ENCODE measurements at regions not wholly inside any gene's neighbourhood (a gene's known extent, or its start where the extent isn't known, plus 50 kb on each side); places are given as distances from the start of the nearest gene placed in this dataset.
"Not testable (repeated sequence)": the region's sequence is repeated elsewhere in the genome, so short reads cannot be mapped to it uniquely, and the experiment has no call there.

GRCh38 chr15:72845981-72846383 is 62.4 kb upstream of the ADPGK start:
- H3F3A ChIP-seq (ENCODE audit: insufficient read depth, low read length) = no peaks in the 10 kb centered on the region
- H3K36me3 ChIP-seq (ENCODE audit: insufficient read depth, low read length) = no peaks in the 10 kb centered on the region
- H3K9me2 ChIP-seq (ENCODE audit: low read depth, low read length) = no peaks in the 10 kb centered on the region
- no peaks in the 10 kb centered on the region for H3K9me3 ChIP-seq (ENCODE audit: low read length)
- no peak overlapping the region for H3K4me2 ChIP-seq (ENCODE audit: low read length)
- no peak overlapping the region for H2AFZ ChIP-seq (ENCODE audit: low read length)
- H3K27me3 ChIP-seq (ENCODE audit: insufficient read depth, low read length) = no peaks in the 10 kb centered on the region
- TF ChIP-seq, protein P1, sequence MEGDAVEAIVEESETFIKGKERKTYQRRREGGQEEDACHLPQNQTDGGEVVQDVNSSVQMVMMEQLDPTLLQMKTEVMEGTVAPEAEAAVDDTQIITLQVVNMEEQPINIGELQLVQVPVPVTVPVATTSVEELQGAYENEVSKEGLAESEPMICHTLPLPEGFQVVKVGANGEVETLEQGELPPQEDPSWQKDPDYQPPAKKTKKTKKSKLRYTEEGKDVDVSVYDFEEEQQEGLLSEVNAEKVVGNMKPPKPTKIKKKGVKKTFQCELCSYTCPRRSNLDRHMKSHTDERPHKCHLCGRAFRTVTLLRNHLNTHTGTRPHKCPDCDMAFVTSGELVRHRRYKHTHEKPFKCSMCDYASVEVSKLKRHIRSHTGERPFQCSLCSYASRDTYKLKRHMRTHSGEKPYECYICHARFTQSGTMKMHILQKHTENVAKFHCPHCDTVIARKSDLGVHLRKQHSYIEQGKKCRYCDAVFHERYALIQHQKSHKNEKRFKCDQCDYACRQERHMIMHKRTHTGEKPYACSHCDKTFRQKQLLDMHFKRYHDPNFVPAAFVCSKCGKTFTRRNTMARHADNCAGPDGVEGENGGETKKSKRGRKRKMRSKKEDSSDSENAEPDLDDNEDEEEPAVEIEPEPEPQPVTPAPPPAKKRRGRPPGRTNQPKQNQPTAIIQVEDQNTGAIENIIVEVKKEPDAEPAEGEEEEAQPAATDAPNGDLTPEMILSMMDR (IDR thresholded peaks at IDR 0.05; ENCODE audit: low read length) = no peak
- no peak for TF ChIP-seq EZH2 (IDR thresholded peaks at IDR 0.05; ENCODE audit: borderline replicate concordance, low read length)
- H3K79me2 ChIP-seq (ENCODE audit: insufficient read depth, low read length) = no peaks in the 10 kb centered on the region
- no peak overlapping the region for H3K4me3 ChIP-seq (ENCODE audit: low read depth, low read length, poor library complexity, severe bottlenecking)
- H3K9ac ChIP-seq (ENCODE audit: low read length) = no peak overlapping the region
- no peak overlapping the region for H3K27ac ChIP-seq (ENCODE audit: low read depth, low read length, poor library complexity, severe bottlenecking)
- no peaks in the 10 kb centered on the region for H4K20me1 ChIP-seq (ENCODE audit: insufficient read depth, low read length)
- H3K4me1 ChIP-seq (ENCODE audit: insufficient read depth, low read length, severe bottlenecking) = no peaks in the 10 kb centered on the region

- Histone ChIP-seq H4K20me1 (ENCODE audit: insufficient read depth, low read length) (no peaks in the 10 kb centered on the region), H3K79me2 (ENCODE audit: insufficient read depth, low read length) (no peaks in the 10 kb centered on the region), H3K27ac (ENCODE audit: low read depth, low read length, poor library complexity, severe bottlenecking) (no peak overlapping the region), H3K9ac (ENCODE audit: low read length) (no peak overlapping the region), H3K9me2 (ENCODE audit: low read depth, low read length) (no peaks in the 10 kb centered on the region), H3K36me3 (ENCODE audit: insufficient read depth, low read length) (no peaks in the 10 kb centered on the region), H3K27me3 (ENCODE audit: insufficient read depth, low read length) (no peaks in the 10 kb centered on the region), H3K4me3 (ENCODE audit: low read depth, low read length, poor library complexity, severe bottlenecking) (no peak overlapping the region), H3K4me2 (ENCODE audit: low read length) (no peak overlapping the region), H3F3A (ENCODE audit: insufficient read depth, low read length) (no peaks in the 10 kb centered on the region), H2AFZ (ENCODE audit: low read length) (no peak overlapping the region), H3K9me3 (ENCODE audit: low read length) (no peaks in the 10 kb centered on the region), H3K4me1 (ENCODE audit: insufficient read depth, low read length, severe bottlenecking) (no peaks in the 10 kb centered on the region)
- TF ChIP-seq, protein P1 (IDR thresholded peaks at IDR 0.05; ENCODE audit: low read length) = no peak
- no peak for TF ChIP-seq EZH2 (IDR thresholded peaks at IDR 0.05; ENCODE audit: borderline replicate concordance, low read length)
These were observed 60.5 kb upstream of the ADPGK start for GRCh38 chr15:72844067-72844466.

- not testable (repeated sequence) for H3K79me2 ChIP-seq (ENCODE audit: insufficient read depth, low read length); H3K9ac ChIP-seq (ENCODE audit: low read length); H2AFZ ChIP-seq (ENCODE audit: low read length); H3K36me3 ChIP-seq (ENCODE audit: insufficient read depth, low read length); H3K4me2 ChIP-seq (ENCODE audit: low read length); H3K4me3 ChIP-seq (ENCODE audit: low read depth, low read length, poor library complexity, severe bottlenecking); H4K20me1 ChIP-seq (ENCODE audit: insufficient read depth, low read length); H3K9me3 ChIP-seq (ENCODE audit: low read length); H3F3A ChIP-seq (ENCODE audit: insufficient read depth, low read length); H3K27ac ChIP-seq (ENCODE audit: low read depth, low read length, poor library complexity, severe bottlenecking); H3K9me2 ChIP-seq (ENCODE audit: low read depth, low read length); H3K4me1 ChIP-seq (ENCODE audit: insufficient read depth, low read length, severe bottlenecking); H3K27me3 ChIP-seq (ENCODE audit: insufficient read depth, low read length)
These were observed 59.8 kb upstream of the ADPGK start for GRCh38 chr15:72843340-72843739.

DNA sequence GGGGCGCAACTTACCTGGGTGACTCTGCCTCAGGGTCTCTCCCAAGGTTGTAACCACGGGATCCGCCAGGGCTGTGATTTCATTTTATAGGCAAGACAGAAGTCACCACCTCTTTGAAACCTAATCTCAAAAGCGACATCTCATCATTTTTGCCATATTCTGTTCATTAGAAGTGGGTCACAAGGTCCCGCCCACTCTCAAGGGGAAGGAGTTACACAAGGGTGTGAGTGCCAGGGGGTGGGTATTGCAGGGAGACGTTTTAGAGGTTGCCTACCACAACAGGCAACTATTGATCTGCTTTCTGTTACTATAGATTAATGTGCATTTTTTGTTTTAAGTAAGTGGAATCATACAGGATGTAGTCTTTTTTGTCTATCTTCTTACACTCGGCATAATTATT is 56.6 kb upstream of the ADPGK start:
- Histone ChIP-seq H3K4me2 (ENCODE audit: low read length) (no peak overlapping the region), H3K9ac (ENCODE audit: low read length) (no peak overlapping the region), H3K9me3 (ENCODE audit: low read length) (no peaks in the 10 kb centered on the region), H3K4me1 (ENCODE audit: insufficient read depth, low read length, severe bottlenecking) (no peaks in the 10 kb centered on the region), H4K20me1 (ENCODE audit: insufficient read depth, low read length) (no peaks in the 10 kb centered on the region), H3K9me2 (ENCODE audit: low read depth, low read length) (no peaks in the 10 kb centered on the region), H3F3A (ENCODE audit: insufficient read depth, low read length) (no peaks in the 10 kb centered on the region), H3K79me2 (ENCODE audit: insufficient read depth, low read length) (no peaks in the 10 kb centered on the region), H2AFZ (ENCODE audit: low read length) (no peak overlapping the region), H3K27ac (ENCODE audit: low read depth, low read length, poor library complexity, severe bottlenecking) (no peak overlapping the region), H3K4me3 (ENCODE audit: low read depth, low read length, poor library complexity, severe bottlenecking) (no peak overlapping the region), H3K27me3 (ENCODE audit: insufficient read depth, low read length) (no peaks in the 10 kb centered on the region), H3K36me3 (ENCODE audit: insufficient read depth, low read length) (no peaks in the 10 kb centered on the region)
- no peak for TF ChIP-seq EZH2 (IDR thresholded peaks at IDR 0.05; ENCODE audit: borderline replicate concordance, low read length)
- TF ChIP-seq, protein P1 (IDR thresholded peaks at IDR 0.05; ENCODE audit: low read length) = no peak

All from OCI-LY1 (cell line).